ENCODE measurements at regions not wholly inside any gene's neighbourhood (a gene's known extent, or its start where the extent isn't known, plus 50 kb on each side); places are given as distances from the start of the nearest gene placed in this dataset.

DNA sequence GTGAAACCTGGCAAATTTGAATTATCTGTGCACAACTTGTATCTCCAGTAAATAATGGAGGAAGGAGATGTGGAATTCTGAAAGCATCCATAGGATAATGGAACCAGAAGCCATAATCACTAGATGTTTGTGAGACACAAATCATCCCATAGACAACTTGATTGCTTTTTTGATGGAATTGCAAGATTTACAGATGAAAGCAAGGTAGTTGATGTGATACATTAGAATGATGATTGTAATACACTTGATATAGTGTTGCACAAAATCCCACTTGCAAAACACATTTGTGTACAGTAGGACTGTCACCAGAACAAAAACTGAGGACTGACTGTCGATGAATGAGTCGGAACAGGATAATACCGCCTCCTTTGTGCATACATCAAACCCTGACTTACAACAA, 178.3 kb downstream of the IRS2 start:
- TF ChIP-seq GATA3 (IDR thresholded peaks at IDR 0.05; ENCODE audit: low read depth, low read length) (no peak), GATA2 (IDR thresholded peaks at IDR 0.05; ENCODE audit: low read depth, low read length) (no peak)
